GM18909 (cell line): ENCODE measurements at regions not wholly inside any gene's neighbourhood (a gene's known extent, or its start where the extent isn't known, plus 50 kb on each side); places are given as distances from the start of the nearest gene placed in this dataset.
"Not testable (repeated sequence)": the region's sequence is repeated elsewhere in the genome, so short reads cannot be mapped to it uniquely, and the experiment has no call there.

ENCODE experiments used
- ATAC-seq: cut with Tn5 transposase; IDR thresholded peaks from one replicate; pipeline ENCODE4 v1.9.1; 2021; ENCODE audit warnings: mild to moderate bottlenecking; ENCODE audit not compliant: unreplicated experiment, poor library complexity

DNA sequence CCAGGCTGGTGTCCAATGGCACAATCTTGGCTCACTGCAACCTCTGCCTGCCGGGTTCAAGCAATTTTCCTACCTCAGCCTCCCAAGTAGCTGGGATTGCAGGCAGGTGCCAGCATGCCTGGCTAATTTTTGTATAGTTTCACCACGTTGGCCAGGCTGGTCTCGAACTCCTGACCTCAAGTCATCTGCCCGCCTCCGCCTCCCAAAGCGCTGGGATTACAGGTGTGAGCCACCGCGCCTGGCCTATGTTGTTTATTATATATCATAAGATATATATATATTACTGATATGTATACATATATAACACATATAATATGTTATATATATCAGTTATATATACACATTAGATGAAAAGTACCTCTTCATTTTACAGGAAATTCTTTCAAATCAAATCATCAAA, 914.7 kb downstream of the FOXD4L5 start:
- not testable (repeated sequence) for ATAC-seq

DNA sequence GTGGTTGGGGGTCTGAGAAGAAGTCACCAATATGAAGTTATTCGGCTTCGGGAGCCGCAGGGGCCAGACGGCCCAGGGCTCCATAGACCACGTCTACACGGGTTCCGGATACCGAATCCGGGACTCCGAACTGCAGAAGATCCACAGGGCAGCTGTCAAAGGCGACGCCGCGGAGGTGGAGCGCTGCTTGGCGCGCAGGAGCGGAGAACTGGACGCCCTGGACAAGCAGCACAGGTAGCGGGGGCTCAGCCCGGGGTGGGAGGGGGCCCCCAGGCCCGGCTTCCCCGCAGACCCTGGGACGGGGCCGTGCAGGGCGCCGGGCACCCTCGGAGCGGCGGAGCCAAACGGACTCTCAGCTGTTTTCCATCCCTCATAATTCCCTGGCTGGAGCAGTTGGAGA, 915.4 kb downstream of the FOXD4L5 start:
- not testable (repeated sequence) for ATAC-seq

DNA sequence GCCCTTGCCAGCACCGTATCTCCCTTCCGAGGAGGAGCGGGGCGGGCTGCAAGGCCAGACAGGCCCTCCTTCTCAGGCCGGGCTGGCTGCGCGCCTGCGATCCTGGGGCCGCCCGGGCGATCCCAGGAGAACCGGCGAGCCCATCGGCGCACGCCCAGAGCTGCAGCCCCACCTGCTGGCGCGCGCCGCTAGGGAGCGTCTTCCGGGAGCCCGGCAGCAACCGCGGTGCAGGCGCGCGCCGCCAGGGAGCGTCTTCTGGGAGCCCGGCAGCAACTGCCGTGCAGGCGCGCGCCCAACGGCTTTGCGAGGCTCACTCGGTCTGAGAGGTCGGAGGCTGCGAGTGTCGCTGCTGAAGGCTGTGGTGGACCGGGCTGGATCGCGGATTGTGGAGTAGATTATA, 915.9 kb downstream of the FOXD4L5 start:
- peak; percentile 100 for ATAC-seq

DNA sequence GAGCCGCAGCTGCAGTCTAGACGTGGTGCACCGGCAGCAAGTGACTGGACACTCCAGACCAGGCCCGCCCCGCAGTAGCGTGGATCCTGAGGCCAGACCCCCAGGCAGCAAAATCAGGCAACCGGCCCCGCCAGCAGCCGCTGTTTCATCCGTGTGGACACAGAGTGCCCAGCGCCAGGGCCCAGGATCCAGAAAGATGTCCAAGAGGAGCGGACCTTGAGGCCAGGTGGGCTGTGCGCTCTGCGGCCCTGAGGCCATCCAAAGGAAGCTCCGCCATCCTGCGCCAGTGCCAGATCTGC, 916.4 kb downstream of the FOXD4L5 start:
- ATAC-seq: not testable (repeated sequence)

DNA sequence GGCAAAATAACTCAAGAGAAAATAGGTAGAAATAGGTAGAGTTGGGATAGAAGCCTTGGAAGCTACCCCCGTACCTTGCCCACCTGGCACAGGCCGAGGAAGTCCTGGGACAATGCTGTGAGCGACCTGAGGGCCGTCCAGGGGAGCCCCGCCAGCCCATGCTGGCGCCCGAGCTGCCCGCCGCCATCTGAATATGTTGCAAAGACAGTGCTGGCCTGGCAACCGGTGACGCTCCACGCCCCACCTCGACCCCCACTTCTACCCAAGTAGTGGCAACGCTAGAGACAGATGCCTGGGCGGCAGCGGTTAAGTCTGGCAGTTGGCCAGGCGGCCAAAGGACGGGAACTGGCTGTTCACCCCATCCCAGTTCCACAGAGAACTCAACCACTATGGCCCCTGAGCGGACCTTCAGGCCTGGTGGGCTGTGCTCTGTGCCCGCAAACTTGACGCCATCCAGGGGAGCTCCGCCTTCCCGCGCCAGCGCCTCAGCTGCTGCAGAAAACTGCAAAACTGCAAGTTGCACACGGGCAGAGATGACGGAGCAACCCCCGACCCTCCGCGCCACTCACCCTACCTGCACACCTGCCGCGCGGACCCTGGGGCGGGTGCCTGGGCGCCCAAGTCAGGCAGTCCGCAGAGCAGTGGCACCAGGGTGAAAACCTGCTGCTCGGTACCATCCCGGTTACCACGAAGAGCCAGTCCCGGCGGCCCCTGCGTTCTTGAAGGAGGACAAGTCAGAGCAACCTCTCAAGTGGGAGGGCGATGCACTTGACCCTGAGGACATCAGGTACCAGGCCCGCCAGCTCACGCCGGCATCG, 917.0 kb downstream of the FOXD4L5 start:
- ATAC-seq: not testable (repeated sequence)
